Fibroblast of skin of abdomen (primary cell): ENCODE measurements at regions not wholly inside any gene's neighbourhood (a gene's known extent, or its start where the extent isn't known, plus 50 kb on each side); places are given as distances from the start of the nearest gene placed in this dataset.
"Not testable (repeated sequence)": the region's sequence is repeated elsewhere in the genome, so short reads cannot be mapped to it uniquely, and the experiment has no call there.

Source experiments
- DNase-seq: peaks from one replicate; pipeline ENCODE4 v3.0.0-alpha.2; 2013

DNA sequence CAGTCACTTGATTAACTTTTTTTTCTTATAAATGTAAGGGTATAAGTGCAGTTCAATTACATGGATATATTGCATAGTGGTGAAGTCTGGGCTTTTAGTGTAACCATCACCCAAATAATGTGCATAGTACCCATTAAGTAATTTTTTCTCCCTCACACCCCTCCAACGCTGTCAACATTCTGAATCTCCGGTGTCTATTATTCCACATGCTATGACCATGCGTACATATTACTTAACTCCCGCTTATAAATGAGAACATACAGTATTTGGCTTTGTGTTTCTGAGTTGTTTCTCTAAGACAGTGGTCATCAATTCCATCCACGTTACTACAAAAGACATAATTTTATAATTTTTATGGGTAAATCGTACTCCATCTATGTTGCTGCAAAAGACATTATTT lies 1191.1 kb downstream of the NCAM2 start:
- no peak for DNase-seq

DNA sequence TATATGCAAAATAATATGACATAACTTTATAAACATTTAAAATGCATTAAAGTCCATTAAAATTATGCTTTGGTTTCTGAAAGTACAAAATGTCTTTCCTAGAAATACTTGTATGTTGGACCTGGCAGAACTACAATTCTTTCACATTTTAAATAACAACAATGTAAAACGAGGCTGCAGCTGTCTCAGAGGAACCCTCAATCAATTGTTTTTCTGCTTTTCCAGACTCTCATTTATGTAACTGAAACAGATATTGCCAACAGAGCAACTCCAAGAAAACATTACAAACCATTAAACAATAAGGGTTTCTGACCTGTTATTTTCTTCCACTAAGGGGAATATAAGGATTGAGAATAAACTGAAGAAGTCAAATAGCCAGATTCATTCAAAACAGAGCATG lies 1193.4 kb downstream of the NCAM2 start:
- DNase-seq, result no peak

GRCh38 chr21:22192766-22193165 lies 1194.6 kb downstream of the NCAM2 start:
- peak; percentile 9 for DNase-seq

GRCh38 chr21:22194986-22195385 lies 1196.8 kb downstream of the NCAM2 start:
- not testable (repeated sequence) for DNase-seq

DNA sequence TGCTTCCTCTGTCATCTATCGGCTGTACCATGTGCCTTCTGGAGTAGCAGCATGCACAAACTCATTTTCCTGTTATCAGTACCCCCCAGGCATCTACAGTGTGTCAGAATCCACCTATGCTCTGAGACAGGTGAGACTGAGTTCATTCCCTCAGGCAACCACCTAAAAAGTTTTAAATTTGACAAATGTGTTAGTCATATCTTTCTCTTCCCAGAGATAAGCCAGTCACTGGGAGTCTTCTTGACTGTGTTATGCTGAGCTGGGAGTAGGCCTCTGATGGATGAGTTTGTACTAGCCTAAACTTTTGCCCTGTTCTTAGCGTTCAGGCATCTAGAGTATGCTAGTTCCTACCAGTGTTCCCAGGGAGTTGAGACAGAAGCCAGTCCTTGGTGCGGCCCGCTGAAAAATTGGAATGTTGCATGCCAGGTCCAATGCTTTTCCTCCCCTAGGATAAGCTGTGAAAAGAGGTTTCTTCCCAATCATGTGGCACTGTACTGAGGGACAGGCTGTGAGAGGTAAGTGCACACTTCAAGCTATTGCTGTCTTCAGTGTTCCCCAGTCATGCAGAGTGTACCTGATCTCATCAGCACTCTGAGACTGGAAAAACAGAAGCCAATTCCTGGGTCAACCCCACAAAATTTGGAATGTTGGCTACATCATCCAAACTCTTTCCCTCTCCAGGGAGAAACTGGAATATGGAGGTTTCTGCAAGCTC lies 1202.3 kb downstream of the NCAM2 start:
- no peak for DNase-seq

DNA sequence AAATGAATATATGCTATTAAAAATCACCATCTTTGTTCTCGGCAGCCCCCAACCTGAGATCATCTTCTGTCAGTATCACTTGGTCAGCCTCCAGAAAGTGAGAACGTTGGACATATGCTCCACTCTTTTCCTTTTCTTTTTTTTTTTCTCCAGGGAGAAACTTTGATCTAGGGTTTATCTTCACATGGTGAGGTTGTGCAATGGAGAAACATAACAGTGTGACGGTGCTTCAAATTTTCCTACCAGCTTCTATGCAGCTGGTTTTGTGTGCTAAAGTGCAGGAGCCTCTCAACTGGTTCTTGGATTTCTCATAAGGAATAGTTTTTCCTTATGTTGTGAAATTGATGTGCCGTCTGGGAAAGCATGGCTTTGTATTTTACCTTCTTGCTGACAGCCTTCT lies 1202.9 kb downstream of the NCAM2 start:
- no peak for DNase-seq

DNA sequence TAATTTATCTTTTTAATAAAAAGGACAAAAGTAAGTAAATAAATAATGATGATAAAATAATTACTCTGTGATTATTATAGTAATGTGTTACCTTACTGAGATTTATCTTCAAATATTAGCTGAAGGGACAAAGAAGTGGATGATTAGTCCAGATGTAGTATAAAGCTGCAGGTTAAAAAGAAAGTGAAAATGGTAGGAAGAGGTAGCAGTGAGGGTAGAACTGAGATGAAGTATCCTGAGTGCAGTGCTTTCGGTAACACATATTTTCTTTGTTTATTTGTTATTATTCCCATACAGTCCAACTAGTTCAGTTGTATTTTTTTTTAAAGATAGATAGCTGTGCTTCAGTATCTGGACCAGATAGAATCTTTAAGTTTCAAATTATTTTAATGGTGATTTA lies 1203.5 kb downstream of the NCAM2 start:
- DNase-seq, result no peak

DNA sequence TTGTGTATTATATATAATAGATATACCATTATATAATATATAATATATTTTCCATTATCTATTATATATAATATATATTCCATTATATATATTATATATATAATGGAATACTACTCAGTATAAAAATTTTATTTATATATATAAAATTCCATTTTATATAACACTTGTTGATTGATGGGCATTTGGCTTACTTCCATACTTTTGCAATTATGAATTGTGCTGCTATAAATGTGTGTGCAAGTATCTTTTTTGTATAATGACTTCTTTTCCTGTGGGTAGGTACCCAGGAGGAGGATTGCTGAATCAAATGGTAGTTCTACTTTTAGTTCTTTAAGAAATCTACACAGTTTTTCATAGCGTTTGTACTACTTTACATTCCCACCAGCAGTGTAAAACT lies 1211.1 kb downstream of the NCAM2 start:
- DNase-seq, result no peak

GRCh38 chr21:22211943-22212342 lies 1213.7 kb downstream of the NCAM2 start:
- DNase-seq, result no peak

DNA sequence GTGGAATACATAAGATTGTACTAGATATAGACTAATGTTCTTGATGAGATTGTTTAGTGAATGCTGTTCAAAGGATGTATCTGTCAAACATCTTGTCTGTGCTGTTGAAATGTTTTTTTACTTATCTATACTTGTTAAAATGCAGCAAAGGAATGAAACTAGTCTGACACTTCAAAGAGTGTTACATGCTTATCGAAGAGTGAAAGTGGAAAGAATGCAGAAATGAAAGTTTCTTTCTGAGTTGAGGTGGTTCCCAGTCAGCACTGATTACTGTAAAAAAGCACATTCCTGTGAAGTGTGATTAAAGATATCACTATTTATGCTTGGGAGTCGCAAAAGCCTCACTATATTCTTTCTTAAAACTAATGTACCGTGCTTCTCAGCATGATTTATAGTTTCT lies 1225.2 kb downstream of the NCAM2 start:
- peak; percentile 0 for DNase-seq

DNA sequence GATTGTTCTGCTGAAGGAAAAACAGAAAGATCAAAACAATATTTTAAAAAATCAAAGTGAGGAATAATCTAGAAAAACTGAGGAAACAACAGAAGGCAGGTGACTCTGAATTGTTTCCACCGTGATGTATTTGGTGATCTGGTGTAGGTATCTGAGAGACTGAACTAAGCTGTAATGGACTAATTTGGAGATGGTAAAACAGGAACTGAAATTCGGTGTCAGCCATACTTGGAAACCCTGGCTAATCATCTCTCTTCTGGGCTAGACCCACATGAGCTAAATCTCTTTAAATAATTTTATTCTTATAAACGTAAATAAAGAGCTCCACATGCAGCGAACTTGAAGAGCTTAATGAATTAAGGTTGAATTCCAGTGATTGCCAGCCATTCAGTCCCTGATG lies 1226.1 kb downstream of the NCAM2 start:
- DNase-seq, result no peak

GRCh38 chr21:22225299-22225698 lies 1227.1 kb downstream of the NCAM2 start:
- no peak for DNase-seq

DNA sequence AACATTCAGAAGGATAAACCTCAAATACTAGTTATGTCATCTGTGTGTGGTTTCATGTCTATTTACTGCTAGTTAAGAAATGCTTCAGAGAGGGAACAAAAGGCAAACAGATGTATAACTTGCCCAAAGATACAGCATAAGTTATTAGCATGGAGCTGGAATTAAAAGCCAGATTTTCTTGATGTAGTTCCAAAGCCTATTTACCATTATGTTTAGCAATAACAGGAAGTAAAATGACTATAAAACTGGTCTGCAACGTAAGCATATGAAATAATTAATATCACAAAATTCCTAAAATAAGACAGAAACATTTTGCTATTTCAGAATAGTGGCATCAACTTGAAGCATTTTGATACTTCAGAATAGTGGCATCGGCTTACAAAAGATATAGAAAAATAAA lies 1232.8 kb downstream of the NCAM2 start:
- no peak for DNase-seq

DNA sequence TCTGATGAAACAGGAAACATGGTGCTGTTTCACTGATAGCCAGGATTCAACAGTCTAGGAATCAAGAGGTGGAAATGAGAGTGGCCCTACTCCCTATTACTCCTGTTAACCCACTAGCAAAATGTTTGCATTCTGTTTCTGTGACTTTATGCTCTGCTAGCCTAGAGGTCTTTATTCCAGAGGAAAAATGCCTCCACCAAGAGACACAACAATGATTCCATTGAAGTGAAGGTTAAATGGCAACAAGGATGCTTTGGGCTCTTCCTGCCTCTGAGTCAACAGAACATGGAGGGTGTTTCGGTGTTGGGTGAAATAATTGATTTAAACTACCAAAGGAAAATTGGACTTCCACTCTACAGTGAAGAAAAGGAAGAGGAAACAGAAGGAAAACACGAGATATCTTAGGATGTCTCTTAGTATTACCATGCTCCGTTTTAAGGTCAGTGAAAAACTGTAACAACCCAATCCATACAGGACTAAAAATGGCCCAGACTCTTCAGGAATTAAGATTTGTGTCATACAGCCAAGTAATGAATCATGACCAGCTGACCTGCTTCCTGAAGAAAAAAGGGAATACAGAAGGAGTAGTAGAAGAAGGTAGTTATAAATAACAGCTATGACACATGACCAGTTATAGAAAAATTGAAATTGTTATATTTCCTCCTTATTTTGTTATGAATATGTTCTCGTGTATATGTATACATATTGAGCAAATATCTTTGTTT lies 1237.8 kb downstream of the NCAM2 start:
- no peak for DNase-seq

- no peak for DNase-seq
Observed at GRCh38 chr21:22244516-22244915, 1246.3 kb downstream of the NCAM2 start.

GRCh38 chr21:22250355-22250754 lies 1252.1 kb downstream of the NCAM2 start:
- DNase-seq, result no peak

- DNase-seq, result no peak
Observed at GRCh38 chr21:22253761-22254160, 1255.6 kb downstream of the NCAM2 start.

GRCh38 chr21:22258821-22259220 lies 1260.6 kb downstream of the NCAM2 start:
- DNase-seq, result no peak

DNA sequence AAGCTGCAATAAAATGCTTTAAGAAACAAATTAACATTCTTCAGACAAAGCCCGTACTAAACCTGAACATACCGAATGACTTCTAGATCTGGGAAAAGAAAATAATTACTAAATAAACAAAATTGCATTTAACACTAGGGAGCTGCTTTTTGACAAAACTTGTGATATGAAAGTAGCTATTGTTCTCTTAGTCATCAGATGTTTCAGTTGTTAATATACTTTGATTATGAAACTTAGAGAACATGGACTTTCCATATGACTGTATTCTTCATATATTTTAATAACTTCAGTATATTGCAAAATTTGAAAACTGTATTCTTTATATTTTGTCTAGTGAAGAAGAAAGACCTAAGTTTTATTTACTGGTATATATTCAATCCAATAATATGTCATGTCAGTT lies 1262.1 kb downstream of the NCAM2 start:
- no peak for DNase-seq

GRCh38 chr21:22263890-22264289 lies 1265.7 kb downstream of the NCAM2 start:
- DNase-seq, result no peak

DNA sequence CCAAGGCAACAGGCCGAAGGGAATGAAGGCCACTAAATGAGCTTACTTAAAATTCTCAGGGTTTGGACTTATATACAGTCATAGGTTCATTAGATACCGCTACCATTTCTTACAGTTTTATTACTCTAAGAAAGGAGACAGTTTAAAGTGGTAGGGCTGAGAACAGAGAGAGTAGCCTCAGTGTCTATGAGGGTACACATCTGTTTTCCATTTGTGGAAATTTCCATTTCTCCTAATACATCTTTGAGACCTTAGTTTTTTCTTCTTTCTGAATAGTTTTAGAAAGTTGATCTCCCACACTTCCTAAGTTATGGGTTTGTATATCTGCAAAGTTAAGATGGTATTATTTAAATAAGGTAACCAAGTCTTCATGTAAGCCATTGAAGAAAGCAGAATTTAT lies 1279.1 kb downstream of the NCAM2 start:
- DNase-seq, result no peak

- no peak for DNase-seq
Observed at GRCh38 chr21:22278366-22278765, 1280.2 kb downstream of the NCAM2 start.

- DNase-seq, result no peak
Observed at GRCh38 chr21:22280851-22281250, 1282.6 kb downstream of the NCAM2 start.

- DNase-seq, result no peak
Observed at GRCh38 chr21:22288885-22289499, 1290.8 kb downstream of the NCAM2 start.
